GM12878 (cell line): ENCODE measurements at regions not wholly inside any gene's neighbourhood (a gene's known extent, or its start where the extent isn't known, plus 50 kb on each side); places are given as distances from the start of the nearest gene placed in this dataset.

Experiments used
- ATAC-seq: fragments of 200-7000 bp; cut with Tn5 transposase; 3 replicates; pipeline ENCODE4 v1.9.1; 2020; ENCODE audit warnings: mild to moderate bottlenecking, moderate library complexity
- BruUV-seq: library from RNA; stranded (reverse); fragments of 400-500 nt; replicated peaks from 2 replicates; lab custom pipeline; 2021; lab: Mats Ljungman, UMichigan
- CTCF ChIA-PET: fragments of 300-600 bp; sonication (Branson Sonifier 250); formaldehyde crosslinking; extraction: SDS; loops from one replicate; lab custom pipeline; 2021; ENCODE audit warnings: inconsistent platforms; lab: Yijun Ruan, JAX
- POLR2A ChIA-PET: fragments of 350-600 bp; formaldehyde crosslinking; extraction: SDS; loops from one replicate; lab custom pipeline; 2021; ENCODE audit warnings: inconsistent platforms; lab: Charles Lee
- RAD21 ChIA-PET: fragments of 300-600 bp; sonication (Branson Sonifier 250); formaldehyde crosslinking; loops from one replicate; lab custom pipeline; 2023; ENCODE audit warnings: antibody characterized with exemption; ENCODE audit not compliant: unreplicated experiment; lab: Charles Lee
- SMC1A ChIA-PET: fragments of 300-600 bp; sonication (Branson Sonifier 250); formaldehyde crosslinking; loops from one replicate; lab custom pipeline; 2023; ENCODE audit not compliant: unreplicated experiment, uncharacterized antibody; lab: Charles Lee
- DNase-seq: peaks from one replicate; pipeline ENCODE4 v3.0.0-alpha.2; 2011; ENCODE audit warnings: low read depth, low spot score
- FAIRE-seq: peaks from 3 replicates; lab custom pipeline; 2011; peaks lifted over from hg19 to GRCh38; lab: Jason Lieb, UNC
- H2AFZ ChIP-seq: 2 replicates; pipeline ENCODE4 v1.6.0; 2011; ENCODE audit warnings: low read depth, low read length, control low read depth; ENCODE audit not compliant: control insufficient read depth
- H3K27ac ChIP-seq: 2 replicates; pipeline ENCODE4 v1.5.1; 2011; ENCODE audit warnings: control low read depth; ENCODE audit not compliant: control insufficient read depth, insufficient read depth
- H3K27me3 ChIP-seq, 2 experiments: replicated peaks in 1 of 2; 2 replicates each; pipeline versions ENCODE4 v1.6.0 to v1.6.1; 2011; ENCODE audit warnings: low read length in 1 of 2; ENCODE audit not compliant: control insufficient read depth in 2 of 2, insufficient read depth in 2 of 2
- H3K36me3 ChIP-seq, 2 experiments: 2 replicates each; pipeline ENCODE4 v1.5.1; 2011; ENCODE audit warnings: low read length in 1 of 2; ENCODE audit not compliant: control insufficient read depth in 2 of 2, insufficient read depth in 2 of 2
- H3K4me1 ChIP-seq: 2 replicates; pipeline ENCODE4 v1.6.1; 2011; ENCODE audit warnings: mild to moderate bottlenecking, low read length, moderate library complexity, mixed read lengths; ENCODE audit not compliant: control insufficient read depth, insufficient read depth
- H3K4me2 ChIP-seq: 2 replicates; pipeline ENCODE4 v1.6.0; 2011; ENCODE audit warnings: control low read depth; ENCODE audit not compliant: control insufficient read depth, insufficient read depth
- H3K4me3 ChIP-seq: fragments of 200-600 bp; sonication (generic); 2 replicates; pipeline ENCODE4 v1.5.1; 2016
- H3K79me2 ChIP-seq: 2 replicates; pipeline ENCODE4 v1.6.0; 2011; ENCODE audit warnings: low read length; ENCODE audit not compliant: control insufficient read depth, insufficient read depth
- H3K9ac ChIP-seq: 2 replicates; pipeline ENCODE4 v1.8.0; 2011; ENCODE audit warnings: low read length, control low read depth, mixed read lengths; ENCODE audit not compliant: control insufficient read depth, insufficient read depth
- H3K9me3 ChIP-seq: replicated peaks from 3 replicates; pipeline ENCODE4 v1.5.1; 2011; ENCODE audit warnings: mild to moderate bottlenecking, low read length; ENCODE audit not compliant: control insufficient read depth, insufficient read depth
- H4K20me1 ChIP-seq: 2 replicates; pipeline ENCODE4 v1.6.0; 2011; ENCODE audit not compliant: control insufficient read depth, insufficient read depth
- BCL11A ChIP-seq: IDR thresholded peaks from 2 replicates; pipeline ENCODE4 v1.6.1; 2011; ENCODE audit warnings: low read depth, low read length
- BRCA1 ChIP-seq: IDR thresholded peaks from 2 replicates; pipeline ENCODE4 v1.6.1; 2011; ENCODE audit warnings: low read depth, low read length, improper control_type of control experiment
- CBFB ChIP-seq: IDR thresholded peaks from 2 replicates; pipeline ENCODE4 v1.6.1; 2016; ENCODE audit warnings: antibody characterized with exemption, low read depth
- CREB1 ChIP-seq: IDR thresholded peaks from 2 replicates; pipeline ENCODE4 v1.6.1; 2012; ENCODE audit warnings: low read depth, mild to moderate bottlenecking, inconsistent platforms
- CREM ChIP-seq: IDR thresholded peaks from 2 replicates; pipeline ENCODE4 v1.6.1; 2014; ENCODE audit warnings: antibody characterized with exemption, low read depth
- FOXM1 ChIP-seq: IDR thresholded peaks from 2 replicates; pipeline ENCODE4 v1.6.1; 2012; ENCODE audit warnings: low read depth, mild to moderate bottlenecking, inconsistent platforms, low read length, moderate library complexity
- HDAC6 ChIP-seq: fragments of 200-600 bp; sonication (generic); IDR thresholded peaks from one replicate; pipeline ENCODE4 v1.8.0; 2017; ENCODE audit warnings: antibody characterized with exemption; ENCODE audit not compliant: unreplicated experiment
- JUND ChIP-seq: IDR thresholded peaks from 2 replicates; pipeline ENCODE4 v1.6.1; 2012; ENCODE audit warnings: low read depth, mild to moderate bottlenecking, low read length, improper control_type of control experiment, moderate library complexity
- MXI1 ChIP-seq: fragments of 150-350 bp; IDR thresholded peaks from 2 replicates; pipeline ENCODE4 v1.6.1; 2011; ENCODE audit warnings: low read depth, mild to moderate bottlenecking, inconsistent platforms, low read length, improper control_type of control experiment
- PAX8 ChIP-seq: fragments of 450-650 bp; IDR thresholded peaks from 2 replicates; pipeline ENCODE4 v1.6.1; 2017; ENCODE audit warnings: mild to moderate bottlenecking, moderate library complexity
- RAD21 ChIP-seq: IDR thresholded peaks from 2 replicates; pipeline ENCODE4 v1.6.1; 2011; ENCODE audit warnings: mild to moderate bottlenecking, low read depth, low read length, moderate library complexity; ENCODE audit not compliant: insufficient read depth
- RB1 ChIP-seq: fragments of 450-650 bp; formaldehyde crosslinking; IDR thresholded peaks from 2 replicates; pipeline ENCODE4 v1.6.1; 2017; ENCODE audit warnings: mild to moderate bottlenecking, borderline replicate concordance
- RELA ChIP-seq: fragments of 450-650 bp; IDR thresholded peaks from 2 replicates; pipeline ENCODE4 v1.8.0; 2014; ENCODE audit warnings: borderline replicate concordance; ENCODE audit not compliant: partially characterized antibody
- SIN3A ChIP-seq: IDR thresholded peaks from 2 replicates; pipeline ENCODE4 v1.6.1; 2012; ENCODE audit warnings: low read depth, low read length, improper control_type of control experiment
- SPI1 ChIP-seq: IDR thresholded peaks from 2 replicates; pipeline ENCODE4 v1.6.1; 2011; ENCODE audit warnings: low read depth, mild to moderate bottlenecking, low read length, moderate library complexity, borderline replicate concordance; ENCODE audit not compliant: insufficient read depth
- ZBTB11 ChIP-seq: fragments of 450-650 bp; formaldehyde crosslinking; IDR thresholded peaks from 2 replicates; pipeline ENCODE4 v1.5.0; 2022; ENCODE audit warnings: mild to moderate bottlenecking, missing genetic modification characterization
- WGBS: methylation state at CpG from one replicate; pipeline ENCODE4 v1.1.6; 2016; ENCODE audit warnings: low lambda C conversion rate; ENCODE audit not compliant: insufficient replicate concordance, insufficient coverage; ENCODE audit errors: missing lambda C conversion rate; 5-methylcytosine and 5-hydroxymethylcytosine counted together
- in situ Hi-C: fragments of 300-500 bp; cut with MboI; formaldehyde crosslinking; loops from 9 replicates; pipeline ENCODE4 v1.14.3; 2018; ENCODE audit warnings: mixed read lengths
- intact Hi-C: fragments of 100-400 bp; cut with micrococcal nuclease; formaldehyde crosslinking; loops from one replicate; pipeline ENCODE4 v1.14.2; 2022; ENCODE audit not compliant: unreplicated experiment
- TF ChIP-seq, protein P1 (sequence below): fragments of 150-350 bp; IDR thresholded peaks from 2 replicates; pipeline ENCODE4 v1.6.1; 2014; ENCODE audit warnings: mild to moderate bottlenecking, low read depth, low read length
- TF ChIP-seq, protein P2 (sequence below): IDR thresholded peaks from 2 replicates; pipeline ENCODE4 v1.6.1; 2012; ENCODE audit warnings: low read length, inconsistent platforms
- TF ChIP-seq, protein P3 (sequence below): IDR thresholded peaks from 2 replicates; pipeline ENCODE4 v1.6.1; 2011; ENCODE audit warnings: borderline replicate concordance, low read depth, mild to moderate bottlenecking, moderate library complexity, low read length; ENCODE audit not compliant: insufficient read depth, poor library complexity, severe bottlenecking

GRCh38 chr18:33934258-33934657 lies 290.5 kb downstream of the NOL4 start:
- H3K9me3 ChIP-seq, result no peaks in the 10 kb centered on the region
- TF ChIP-seq HDAC6 (no peak), CREM (no peak), FOXM1 (no peak), BRCA1 (no peak), MXI1 (no peak), CREB1 (no peak), CBFB (no peak), SPI1 (no peak), RB1 (no peak), RELA (no peak), RAD21 (no peak), JUND (no peak), PAX8 (no peak), ZBTB11 (CRISPR knock-in tag) (no peak), BCL11A (no peak), SIN3A (no peak)
- TF ChIP-seq, protein P1, sequence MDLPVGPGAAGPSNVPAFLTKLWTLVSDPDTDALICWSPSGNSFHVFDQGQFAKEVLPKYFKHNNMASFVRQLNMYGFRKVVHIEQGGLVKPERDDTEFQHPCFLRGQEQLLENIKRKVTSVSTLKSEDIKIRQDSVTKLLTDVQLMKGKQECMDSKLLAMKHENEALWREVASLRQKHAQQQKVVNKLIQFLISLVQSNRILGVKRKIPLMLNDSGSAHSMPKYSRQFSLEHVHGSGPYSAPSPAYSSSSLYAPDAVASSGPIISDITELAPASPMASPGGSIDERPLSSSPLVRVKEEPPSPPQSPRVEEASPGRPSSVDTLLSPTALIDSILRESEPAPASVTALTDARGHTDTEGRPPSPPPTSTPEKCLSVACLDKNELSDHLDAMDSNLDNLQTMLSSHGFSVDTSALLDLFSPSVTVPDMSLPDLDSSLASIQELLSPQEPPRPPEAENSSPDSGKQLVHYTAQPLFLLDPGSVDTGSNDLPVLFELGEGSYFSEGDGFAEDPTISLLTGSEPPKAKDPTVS, result no peak
- TF ChIP-seq, protein P2, sequence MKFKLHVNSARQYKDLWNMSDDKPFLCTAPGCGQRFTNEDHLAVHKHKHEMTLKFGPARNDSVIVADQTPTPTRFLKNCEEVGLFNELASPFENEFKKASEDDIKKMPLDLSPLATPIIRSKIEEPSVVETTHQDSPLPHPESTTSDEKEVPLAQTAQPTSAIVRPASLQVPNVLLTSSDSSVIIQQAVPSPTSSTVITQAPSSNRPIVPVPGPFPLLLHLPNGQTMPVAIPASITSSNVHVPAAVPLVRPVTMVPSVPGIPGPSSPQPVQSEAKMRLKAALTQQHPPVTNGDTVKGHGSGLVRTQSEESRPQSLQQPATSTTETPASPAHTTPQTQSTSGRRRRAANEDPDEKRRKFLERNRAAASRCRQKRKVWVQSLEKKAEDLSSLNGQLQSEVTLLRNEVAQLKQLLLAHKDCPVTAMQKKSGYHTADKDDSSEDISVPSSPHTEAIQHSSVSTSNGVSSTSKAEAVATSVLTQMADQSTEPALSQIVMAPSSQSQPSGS, result no peak
- TF ChIP-seq, protein P3, sequence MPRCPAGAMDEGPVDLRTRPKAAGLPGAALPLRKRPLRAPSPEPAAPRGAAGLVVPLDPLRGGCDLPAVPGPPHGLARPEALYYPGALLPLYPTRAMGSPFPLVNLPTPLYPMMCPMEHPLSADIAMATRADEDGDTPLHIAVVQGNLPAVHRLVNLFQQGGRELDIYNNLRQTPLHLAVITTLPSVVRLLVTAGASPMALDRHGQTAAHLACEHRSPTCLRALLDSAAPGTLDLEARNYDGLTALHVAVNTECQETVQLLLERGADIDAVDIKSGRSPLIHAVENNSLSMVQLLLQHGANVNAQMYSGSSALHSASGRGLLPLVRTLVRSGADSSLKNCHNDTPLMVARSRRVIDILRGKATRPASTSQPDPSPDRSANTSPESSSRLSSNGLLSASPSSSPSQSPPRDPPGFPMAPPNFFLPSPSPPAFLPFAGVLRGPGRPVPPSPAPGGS, result no peak

More at GRCh38 chr18:33934258-33934657, 290.5 kb downstream of the NOL4 start:
- ATAC-seq, result no peak
- in situ Hi-C loops (no loop called here), intact Hi-C loops (no loop called here)
- Histone ChIP-seq H3K4me2 (no peak overlapping the region), H3K27me3 (no peaks in the 10 kb centered on the region), H3K9ac (no peak overlapping the region), H3K36me3 (no peaks in the 10 kb centered on the region), H3K4me1 (no peaks in the 10 kb centered on the region), H3K4me3 (no peak overlapping the region), H3K27ac (no peak overlapping the region), H2AFZ (no peak overlapping the region), H4K20me1 (no peaks in the 10 kb centered on the region), H3K79me2 (no peaks in the 10 kb centered on the region)
- SMC1A ChIA-PET, result interaction anchor here (0.6 to 1.5 kb wide), 9 partner anchors 9 to 106 kb away, joined by 3 to 7 read pairs (median 3); no protein-coding TSS in a partner anchor
- no peak for FAIRE-seq
- no peak for DNase-seq
- BruUV-seq, result no TSS peak
- RAD21 ChIA-PET, result no interaction called here
- POLR2A ChIA-PET, result no interaction called here
- 0% methylated on average over 1 of the region's 1 CpG for WGBS
- CTCF ChIA-PET, result interaction anchor here (1.7 kb wide), 1 partner anchor 9 kb away, joined by 6 read pairs; no protein-coding TSS in a partner anchor
